ENCODE measurements at regions not wholly inside any gene's neighbourhood (a gene's known extent, or its start where the extent isn't known, plus 50 kb on each side); places are given as distances from the start of the nearest gene placed in this dataset.
"Not testable (repeated sequence)": the region's sequence is repeated elsewhere in the genome, so short reads cannot be mapped to it uniquely, and the experiment has no call there.

DNA sequence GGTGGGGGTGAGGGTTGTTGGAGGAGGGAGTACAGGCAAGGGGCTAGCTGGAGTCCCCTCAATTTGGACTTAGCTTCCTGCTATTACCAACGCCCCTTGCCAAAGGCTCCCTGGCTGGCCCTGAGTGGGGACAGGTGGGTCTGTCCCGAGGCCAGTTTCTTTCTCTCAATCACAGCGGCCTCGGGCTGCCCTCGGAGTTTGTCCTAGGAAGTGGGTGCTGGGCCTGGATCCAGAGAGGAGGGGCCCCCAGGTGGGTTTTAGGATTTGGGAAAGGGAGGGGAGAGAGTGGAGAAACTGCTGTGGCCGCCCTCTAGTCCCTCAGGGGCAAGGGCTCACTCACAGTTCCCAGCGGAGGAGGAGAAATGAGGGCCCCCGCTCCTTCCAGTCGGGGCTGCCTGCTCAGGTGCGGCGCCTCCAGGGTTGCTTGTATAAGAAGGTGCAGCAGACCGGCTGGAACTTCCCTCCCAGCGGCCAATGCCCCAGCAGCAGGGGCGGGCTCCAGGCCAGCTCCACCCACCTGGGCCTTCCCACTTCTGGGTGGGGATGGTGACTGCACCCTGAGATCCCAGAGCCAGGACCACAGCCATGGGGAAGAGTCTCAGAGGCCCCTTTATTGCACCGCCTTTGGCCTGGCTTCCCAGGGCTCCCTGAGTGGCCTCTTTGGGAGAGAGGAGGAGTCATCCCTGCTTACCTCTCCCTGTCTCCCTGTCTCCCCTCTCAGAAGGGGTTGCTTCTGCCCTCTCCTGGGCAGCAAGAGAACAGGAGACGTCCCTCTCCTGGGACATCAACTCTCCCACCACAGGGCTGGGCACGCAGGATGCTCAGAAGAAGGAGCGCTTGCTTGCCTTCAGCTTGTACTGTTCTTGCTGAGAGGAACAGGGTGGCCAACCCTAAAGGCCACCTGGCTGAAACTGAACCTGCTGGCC lies 112.0 kb upstream of the SMURF2 start:
- peak; percentile 47 for DNase-seq (ENCODE audit: extremely low read depth, low read depth)

GRCh38 chr17:64773386-64773835 lies 111.3 kb upstream of the SMURF2 start:
- no peak for DNase-seq (ENCODE audit: extremely low read depth, low read depth)

GRCh38 chr17:64772845-64773299 lies 110.8 kb upstream of the SMURF2 start:
- DNase-seq (ENCODE audit: extremely low read depth, low read depth) = no peak

GRCh38 chr17:64771980-64772844 lies 110.1 kb upstream of the SMURF2 start:
- DNase-seq (ENCODE audit: extremely low read depth, low read depth) = no peak

GRCh38 chr17:64769712-64770111 lies 107.6 kb upstream of the SMURF2 start:
- DNase-seq (ENCODE audit: extremely low read depth, low read depth) = no peak

- no peak for DNase-seq (ENCODE audit: extremely low read depth, low read depth)
Measured at GRCh38 chr17:64767269-64767997, 105.3 kb upstream of the SMURF2 start.

DNA sequence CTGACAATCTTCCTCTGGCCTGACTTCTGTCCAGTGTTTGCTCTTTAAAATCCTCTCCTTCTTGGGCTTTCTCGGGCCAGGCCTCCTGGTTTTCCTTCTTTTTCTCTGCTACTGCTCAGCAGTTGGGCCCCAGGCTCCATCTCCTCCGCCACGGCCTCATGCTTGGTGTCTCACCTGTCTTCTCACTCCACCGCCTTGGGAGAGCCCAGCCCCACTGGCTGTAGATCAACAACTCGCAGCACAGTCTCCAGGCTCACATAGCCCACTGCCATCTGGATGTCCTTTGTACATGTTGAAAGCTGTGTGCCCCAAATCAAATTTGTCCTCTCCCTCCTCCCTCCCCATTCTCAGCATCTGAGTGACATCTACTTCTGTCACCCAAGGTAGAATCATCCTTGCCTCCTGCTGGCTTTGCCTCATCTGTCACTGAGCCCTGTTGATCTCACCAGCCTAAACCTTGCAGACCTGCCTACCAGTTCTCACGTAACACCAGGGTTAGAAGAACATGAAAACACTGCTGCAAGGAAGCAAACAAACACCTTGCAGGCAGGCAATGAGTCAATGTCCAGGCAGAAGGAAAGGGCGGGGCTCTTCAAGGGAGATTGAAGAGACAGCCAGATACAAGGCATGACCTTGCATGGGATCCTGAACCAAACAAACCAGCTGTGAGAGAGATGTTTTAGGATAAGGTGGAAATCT lies 103.2 kb upstream of the SMURF2 start:
- DNase-seq (ENCODE audit: extremely low read depth, low read depth) = no peak

- no peak for DNase-seq (ENCODE audit: extremely low read depth, low read depth)
Measured at GRCh38 chr17:64750891-64751677, 89.0 kb upstream of the SMURF2 start.

- no peak for DNase-seq (ENCODE audit: extremely low read depth, low read depth)
Measured at GRCh38 chr17:64750478-64750877, 88.4 kb upstream of the SMURF2 start.

- DNase-seq (ENCODE audit: extremely low read depth, low read depth) = no peak
Measured at GRCh38 chr17:64749306-64749705, 87.2 kb upstream of the SMURF2 start.

- no peak for DNase-seq (ENCODE audit: extremely low read depth, low read depth)
Measured at GRCh38 chr17:64747938-64748540, 85.9 kb upstream of the SMURF2 start.

DNA sequence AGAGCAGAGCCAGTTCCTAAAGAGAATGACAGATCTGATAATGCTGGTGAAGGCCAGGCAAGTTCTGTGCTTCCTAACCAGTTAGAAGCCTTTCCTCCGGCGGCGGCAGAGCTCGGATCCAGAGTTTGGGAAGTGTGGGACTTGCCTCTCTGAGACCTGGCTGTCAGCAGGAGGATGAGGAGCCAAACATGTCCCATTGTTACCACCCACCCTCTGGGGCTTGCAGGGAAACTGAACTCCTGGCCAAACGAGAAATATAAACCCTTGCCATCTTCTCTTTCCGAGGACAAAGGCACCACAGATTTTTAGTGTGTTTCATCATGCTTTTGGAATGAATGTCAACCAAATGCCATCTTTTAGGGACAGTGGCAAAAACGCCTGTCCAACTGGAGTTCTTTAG lies 80.2 kb upstream of the SMURF2 start:
- DNase-seq (ENCODE audit: extremely low read depth, low read depth) = no peak

GRCh38 chr17:64741916-64742315 lies 79.8 kb upstream of the SMURF2 start:
- DNase-seq (ENCODE audit: extremely low read depth, low read depth) = not testable (repeated sequence)

- no peak for DNase-seq (ENCODE audit: extremely low read depth, low read depth)
Measured at GRCh38 chr17:64741038-64741641, 79.0 kb upstream of the SMURF2 start.

DNA sequence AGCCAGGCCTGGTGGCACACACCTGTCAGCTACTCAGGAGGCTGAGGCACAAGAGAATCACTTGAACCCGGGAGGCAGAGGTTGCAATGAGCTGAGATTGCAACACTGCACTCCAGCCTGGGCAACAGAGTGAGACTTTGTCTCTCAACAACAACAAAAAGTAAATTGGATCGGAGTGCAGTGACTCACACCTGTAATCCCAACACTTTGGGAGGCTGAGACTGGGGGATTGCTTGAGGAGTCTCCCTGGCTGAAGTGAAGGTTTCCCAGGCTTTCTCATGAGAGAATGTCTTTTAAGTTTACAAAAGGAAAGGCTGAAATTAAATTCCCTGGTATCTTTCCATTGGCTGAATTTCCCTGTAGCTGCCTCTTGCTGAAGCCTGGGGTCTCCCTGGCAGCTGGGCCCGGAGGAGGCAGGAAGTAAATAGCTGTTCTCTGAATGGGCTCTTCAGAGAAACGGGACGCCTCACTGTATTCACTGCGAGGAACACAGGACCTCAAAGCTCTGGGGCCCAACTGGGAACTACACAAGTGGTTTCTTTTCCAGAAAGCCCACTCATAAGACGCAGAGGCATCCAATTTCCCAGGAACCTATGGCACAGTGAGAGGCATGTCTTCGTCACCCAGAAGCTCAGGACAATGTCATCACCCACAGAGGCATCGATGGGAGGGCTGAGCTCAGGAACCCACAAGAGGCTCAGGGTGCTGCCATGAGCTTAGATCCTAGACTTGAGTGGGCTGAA lies 77.4 kb upstream of the SMURF2 start:
- no peak for DNase-seq (ENCODE audit: extremely low read depth, low read depth)

GRCh38 chr17:64736804-64737492 lies 74.8 kb upstream of the SMURF2 start:
- peak; percentile 23 for DNase-seq (ENCODE audit: extremely low read depth, low read depth)

- DNase-seq (ENCODE audit: extremely low read depth, low read depth) = no peak
Measured at GRCh38 chr17:64732336-64733006, 70.4 kb upstream of the SMURF2 start.

Data from NCI-H460 (cell line).